ENCODE measurements at regions not wholly inside any gene's neighbourhood (a gene's known extent, or its start where the extent isn't known, plus 50 kb on each side); places are given as distances from the start of the nearest gene placed in this dataset.

- DNase-seq (ENCODE audit: low read depth, low spot score) = peak; percentile 23
These were observed 289.3 kb upstream of the ZSWIM2 start for GRCh38 chr2:187138265-187138664.

DNA sequence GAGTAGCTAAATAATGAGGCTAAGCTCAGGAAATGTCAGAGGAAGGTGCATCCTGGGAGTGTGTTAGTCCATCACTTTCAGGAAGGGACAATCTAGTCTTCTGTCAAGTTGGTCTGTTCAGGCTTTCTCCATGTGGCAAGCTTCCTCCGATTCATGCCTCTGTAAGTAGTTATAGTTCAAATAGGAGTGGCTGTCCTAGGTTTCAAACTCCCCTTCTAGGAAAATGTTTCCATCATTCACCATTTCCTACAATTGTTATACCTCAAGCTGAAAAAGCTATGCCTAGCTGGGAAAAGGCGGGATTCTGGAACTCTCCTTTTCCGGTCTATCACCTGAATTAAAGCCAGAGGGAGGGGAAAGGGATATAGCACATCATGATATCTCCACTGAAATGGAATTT, 287.7 kb upstream of the ZSWIM2 start:
- DNase-seq (ENCODE audit: low read depth, low spot score) = no peak

DNA sequence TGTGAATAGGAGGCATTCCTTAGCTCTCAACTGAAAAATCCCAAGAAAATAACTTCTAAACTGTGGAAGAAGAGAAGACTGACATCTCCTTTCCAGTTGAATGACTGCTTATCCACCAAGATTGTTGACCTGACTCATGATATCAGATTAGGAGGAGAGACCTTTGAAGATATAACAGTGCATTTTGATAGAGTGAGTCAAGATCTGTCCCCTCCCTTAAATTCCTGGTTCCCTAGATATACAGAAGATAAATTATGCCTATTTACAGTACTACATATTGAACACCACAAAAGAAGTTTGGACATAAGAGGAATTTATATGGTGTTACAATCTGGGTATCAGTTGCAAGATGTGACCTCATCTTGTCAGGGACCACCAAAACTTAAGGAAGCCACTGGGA, 285.3 kb upstream of the ZSWIM2 start:
- no peak for DNase-seq (ENCODE audit: low read depth, low spot score)

- no peak for DNase-seq (ENCODE audit: low read depth, low spot score)
These were observed 280.9 kb upstream of the ZSWIM2 start for GRCh38 chr2:187129868-187130267.

- DNase-seq (ENCODE audit: low read depth, low spot score) = no peak
These were observed 280.3 kb upstream of the ZSWIM2 start for GRCh38 chr2:187129306-187129705.

DNA sequence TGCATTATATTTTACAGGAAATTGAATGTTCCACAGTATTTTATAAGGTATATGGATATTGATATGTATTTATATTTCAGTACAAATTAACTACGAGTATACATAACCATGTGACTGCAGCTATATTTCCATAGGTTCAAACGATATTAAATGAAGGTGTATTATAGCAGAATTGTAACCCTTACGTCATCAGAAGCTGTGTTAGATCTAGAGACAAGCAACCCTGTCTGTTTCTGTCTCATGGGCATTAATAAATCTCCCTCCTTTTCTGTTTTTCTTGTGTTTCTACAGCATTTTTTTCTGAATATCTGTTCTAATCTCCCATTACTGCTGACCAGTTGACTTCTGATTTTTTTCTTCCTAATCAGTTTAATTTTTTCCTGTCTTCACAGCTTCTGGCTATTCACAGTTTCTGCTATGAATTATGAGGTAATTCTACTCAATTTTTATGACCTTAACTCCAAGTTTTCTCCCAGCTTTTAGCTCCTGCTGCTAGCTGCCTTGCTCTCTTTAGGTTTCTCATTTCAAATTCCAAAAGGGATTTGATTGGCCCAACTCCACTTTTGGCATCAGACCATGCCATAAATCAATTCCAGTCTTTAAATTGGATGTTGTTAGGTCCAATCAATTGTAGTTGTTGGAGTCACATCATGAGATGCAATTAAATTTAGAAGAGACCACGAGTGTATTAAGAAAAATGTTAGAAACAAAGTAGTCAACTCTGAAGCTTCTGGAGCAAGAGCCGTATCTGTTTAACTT, 277.5 kb upstream of the ZSWIM2 start:
- no peak for DNase-seq (ENCODE audit: low read depth, low spot score)

DNA sequence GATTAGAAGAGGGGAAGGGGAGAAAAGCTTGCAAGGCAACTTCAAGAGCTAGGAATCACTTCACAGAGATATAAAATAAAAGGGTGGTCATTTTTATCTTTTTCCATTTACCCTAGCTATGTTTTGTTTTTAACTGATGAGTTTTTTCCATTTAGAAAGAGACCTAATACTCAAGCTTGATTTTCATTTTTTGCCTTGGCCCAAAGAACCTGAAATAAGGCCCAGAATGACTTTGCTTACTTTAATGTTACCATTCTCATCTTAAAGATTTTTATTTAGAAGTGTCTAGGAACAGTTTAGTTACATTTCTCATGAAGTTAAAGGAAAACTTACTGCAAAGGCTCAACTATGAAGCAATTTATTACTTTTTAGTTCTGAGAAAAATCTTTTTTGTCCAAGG, 276.3 kb upstream of the ZSWIM2 start:
- no peak for DNase-seq (ENCODE audit: low read depth, low spot score)

GRCh38 chr2:187124529-187124928, 275.6 kb upstream of the ZSWIM2 start:
- no peak for DNase-seq (ENCODE audit: low read depth, low spot score)

DNA sequence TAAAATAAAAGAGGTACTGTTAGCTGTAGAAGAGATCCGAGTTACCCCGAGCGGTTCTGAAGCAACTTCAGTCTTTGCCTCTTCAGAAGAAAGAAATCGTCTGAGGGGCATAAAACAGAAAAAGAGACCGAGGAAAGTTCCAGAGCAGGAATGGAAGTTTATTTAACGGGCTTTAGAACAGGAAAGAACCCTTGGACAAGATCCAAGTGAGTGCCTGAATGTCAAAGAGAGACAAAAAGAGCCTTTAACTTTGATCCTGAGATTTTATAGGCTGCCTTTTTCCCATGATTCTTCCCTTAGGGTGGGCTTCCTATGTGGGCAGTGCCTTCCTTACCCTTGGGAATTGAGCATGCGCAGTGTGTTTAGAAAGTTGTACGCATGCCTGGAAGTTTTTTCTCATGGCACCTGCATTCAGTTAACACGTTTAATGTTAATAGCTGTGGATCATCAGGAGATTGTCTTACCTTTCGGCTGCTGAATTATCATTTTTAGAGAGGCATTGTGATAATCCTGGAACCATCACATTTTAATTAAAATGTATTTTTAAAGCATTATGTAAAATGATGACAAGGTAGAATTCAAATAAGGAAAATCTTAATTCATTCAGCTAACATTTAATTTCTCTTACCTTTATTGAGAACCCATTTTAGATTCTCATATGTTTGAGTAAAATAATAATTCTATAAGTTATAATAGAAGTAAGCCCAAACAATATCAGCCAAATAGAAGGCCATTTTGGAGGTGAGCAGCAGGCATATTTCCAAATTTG, 269.5 kb upstream of the ZSWIM2 start:
- no peak for DNase-seq (ENCODE audit: low read depth, low spot score)

- DNase-seq (ENCODE audit: low read depth, low spot score) = no peak
These were observed 268.5 kb upstream of the ZSWIM2 start for GRCh38 chr2:187117483-187117882.

GRCh38 chr2:187115627-187116026, 266.7 kb upstream of the ZSWIM2 start:
- DNase-seq (ENCODE audit: low read depth, low spot score) = no peak

DNA sequence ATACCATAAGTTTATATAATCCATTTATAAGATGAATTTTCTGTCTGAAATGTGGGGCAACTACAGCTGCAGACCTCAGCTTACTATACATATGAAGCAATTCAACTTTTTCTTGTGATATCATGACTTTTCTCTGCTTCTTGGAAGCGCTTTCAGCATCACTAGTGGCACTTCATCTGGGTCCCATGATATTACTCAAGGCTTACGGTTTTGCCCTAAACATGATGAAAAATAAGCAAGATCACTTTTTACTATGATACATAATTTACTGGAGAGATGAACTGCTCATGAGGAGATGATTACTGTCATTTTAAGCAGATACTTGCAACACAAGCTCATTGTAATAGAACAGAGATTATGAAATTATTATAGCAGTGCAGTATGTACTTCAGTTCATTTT, 258.0 kb upstream of the ZSWIM2 start:
- DNase-seq (ENCODE audit: low read depth, low spot score) = no peak

- DNase-seq (ENCODE audit: low read depth, low spot score) = no peak
These were observed 256.2 kb upstream of the ZSWIM2 start for GRCh38 chr2:187105218-187105617.

DNA sequence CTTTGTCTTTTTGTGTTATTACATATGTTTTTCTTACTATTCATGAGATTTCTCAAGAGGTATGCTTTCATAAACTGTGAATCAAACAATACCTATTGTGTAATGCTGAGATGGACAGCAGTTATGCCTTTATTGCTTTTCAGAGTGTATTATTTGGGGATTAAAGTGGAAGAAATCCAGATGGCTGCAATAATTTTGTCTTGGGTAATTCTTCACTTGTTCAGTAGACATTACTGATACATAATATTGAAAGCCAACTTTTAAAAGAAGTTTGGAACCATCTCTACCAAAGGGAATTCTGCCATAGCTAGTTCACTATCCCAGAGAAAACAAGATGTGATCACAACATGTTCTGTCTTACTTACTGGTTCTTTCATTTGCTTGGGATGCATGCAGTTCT, 253.4 kb upstream of the ZSWIM2 start:
- DNase-seq (ENCODE audit: low read depth, low spot score) = no peak

DNA sequence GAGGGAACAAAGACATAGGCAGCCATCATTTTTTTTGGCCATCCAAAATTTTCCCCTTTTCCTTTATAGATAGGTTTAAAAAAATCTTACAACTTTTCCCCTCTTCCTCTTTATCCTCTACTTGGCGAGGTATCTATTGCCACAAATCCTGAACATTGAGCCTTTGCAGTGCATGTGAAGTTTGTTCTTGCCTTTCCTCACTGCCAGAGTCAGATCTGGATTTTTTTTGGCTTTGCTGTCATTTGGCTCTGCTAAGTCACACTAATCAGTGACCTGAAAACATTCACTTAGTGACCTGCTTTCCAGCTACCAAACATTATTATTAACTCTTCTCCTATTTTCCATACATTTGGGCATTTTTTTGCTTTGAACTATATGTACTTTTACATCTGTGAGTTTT, 249.2 kb upstream of the ZSWIM2 start:
- no peak for DNase-seq (ENCODE audit: low read depth, low spot score)

DNA sequence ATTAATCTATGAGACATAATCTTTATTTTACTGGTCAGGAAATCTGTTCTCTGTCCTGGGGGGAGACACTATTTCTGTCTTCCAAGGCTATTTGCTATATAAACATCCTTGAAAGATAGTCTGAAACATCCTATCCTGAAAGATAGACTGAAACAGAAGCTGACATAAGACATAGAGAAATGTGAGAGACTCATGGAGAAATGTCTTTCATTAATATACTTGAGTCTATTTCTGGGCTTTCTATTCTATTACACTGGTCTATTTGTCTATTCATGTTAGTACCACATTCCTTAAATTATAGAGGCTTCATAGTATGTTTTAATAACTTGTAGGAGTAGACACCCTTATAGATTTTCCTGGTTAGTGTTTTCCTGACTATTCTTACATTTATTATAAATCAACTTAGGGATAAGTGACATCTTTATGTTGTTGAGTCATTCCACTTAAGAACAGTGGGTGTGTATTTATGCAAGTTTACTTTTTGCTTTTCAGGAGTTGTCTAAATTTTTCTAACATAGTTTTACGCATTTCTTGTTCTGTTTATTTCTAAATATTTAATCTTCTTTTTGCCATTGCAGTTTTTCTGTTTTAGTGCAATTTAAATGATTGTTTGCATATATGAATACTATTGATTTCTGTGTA, 244.9 kb upstream of the ZSWIM2 start:
- DNase-seq (ENCODE audit: low read depth, low spot score) = no peak

DNA sequence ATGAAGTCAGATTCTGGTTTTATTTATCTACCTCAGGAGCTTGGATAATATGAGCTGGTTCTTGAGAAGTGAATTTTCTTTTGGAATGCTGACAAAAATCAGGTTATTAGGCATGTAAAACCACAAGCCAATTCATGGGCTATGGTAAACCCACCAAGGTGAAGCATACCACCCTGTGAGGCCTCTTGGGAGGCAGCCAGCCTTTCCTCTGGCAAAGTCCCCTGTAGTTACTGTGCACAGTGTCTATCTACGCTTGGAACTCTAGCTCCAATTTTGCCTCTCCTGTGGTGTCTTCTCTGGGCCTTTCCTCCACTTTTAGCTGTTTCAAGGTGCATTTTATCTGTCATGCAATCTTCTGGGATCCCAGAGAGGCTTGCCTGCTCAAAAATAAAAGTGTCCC, 242.7 kb upstream of the ZSWIM2 start:
- DNase-seq (ENCODE audit: low read depth, low spot score) = no peak

GRCh38 chr2:187084524-187084923, 235.6 kb upstream of the ZSWIM2 start:
- DNase-seq (ENCODE audit: low read depth, low spot score) = no peak

- no peak for DNase-seq (ENCODE audit: low read depth, low spot score)
These were observed 232.5 kb upstream of the ZSWIM2 start for GRCh38 chr2:187081461-187081860.

DNA sequence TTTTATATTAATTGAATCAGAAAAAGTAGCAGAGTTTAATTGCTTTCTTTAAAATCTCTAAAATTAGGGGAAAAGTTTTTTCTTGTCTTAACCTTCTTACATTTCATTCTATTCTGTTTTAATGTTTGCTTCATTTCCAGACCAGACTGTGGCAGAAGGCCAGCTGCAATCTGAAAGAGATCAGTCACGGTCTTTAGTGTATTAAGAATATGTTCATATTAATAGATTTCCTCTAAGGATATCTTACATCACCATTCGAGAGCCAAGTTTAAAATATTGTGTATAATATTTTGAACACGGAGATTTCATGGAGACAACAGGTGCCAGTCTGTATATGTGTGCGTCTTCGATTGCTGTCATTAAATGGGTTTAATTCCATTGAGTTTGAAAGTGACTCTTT, 230.9 kb upstream of the ZSWIM2 start:
- DNase-seq (ENCODE audit: low read depth, low spot score) = no peak

DNA sequence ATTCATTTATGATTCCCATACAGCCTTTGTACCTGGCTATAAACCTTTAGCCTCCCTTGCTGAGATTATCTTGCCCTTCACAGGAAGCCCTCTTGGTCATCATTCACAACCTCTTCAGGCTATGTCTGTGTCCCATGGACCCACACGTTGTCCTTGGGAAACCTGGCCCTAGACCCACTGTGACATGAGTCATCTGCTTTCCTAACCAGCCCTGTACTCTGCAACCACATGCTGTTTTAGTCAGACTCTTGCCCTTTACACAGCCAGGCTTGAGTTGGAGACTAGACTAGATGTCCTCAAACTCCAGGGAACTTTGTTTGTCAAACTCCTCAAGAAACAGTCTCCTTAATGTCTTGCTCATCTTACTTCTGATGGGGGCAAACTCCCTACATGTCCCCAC, 229.3 kb upstream of the ZSWIM2 start:
- DNase-seq (ENCODE audit: low read depth, low spot score) = no peak

DNA sequence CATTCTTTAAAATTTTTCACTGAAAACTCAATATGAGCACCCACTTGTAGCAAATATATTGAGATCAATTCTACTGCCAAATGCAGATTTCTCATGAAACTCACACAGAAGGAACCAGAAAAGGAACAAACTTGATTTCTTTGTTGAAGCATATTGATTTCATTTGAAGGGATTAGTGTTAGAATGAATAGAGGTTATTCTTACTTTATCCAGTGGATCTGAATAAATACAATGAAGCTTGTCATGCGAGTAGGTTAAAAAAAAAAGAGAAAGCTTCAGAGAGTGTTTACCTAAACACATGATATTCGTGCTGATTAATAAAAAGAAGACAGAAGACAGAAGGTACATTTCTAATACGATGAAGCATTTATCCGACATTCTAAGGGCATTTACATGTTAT, 226.7 kb upstream of the ZSWIM2 start:
- no peak for DNase-seq (ENCODE audit: low read depth, low spot score)

GRCh38 chr2:187075199-187075635, 226.2 kb upstream of the ZSWIM2 start:
- no peak for DNase-seq (ENCODE audit: low read depth, low spot score)

Data from smooth muscle cell of the brain vasculature (primary cell).